HS-27A (cell line): ENCODE measurements at regions not wholly inside any gene's neighbourhood (a gene's known extent, or its start where the extent isn't known, plus 50 kb on each side); places are given as distances from the start of the nearest gene placed in this dataset.
A peak's percentile ranks its signal among the peaks of the same experiment; 100 is the strongest.

Experiments used
- DNase-seq: peaks from one replicate; pipeline ENCODE4 v3.0.0-alpha.2; 2012; ENCODE audit warnings: low read depth, missing footprints

- no peak for DNase-seq
These were observed 266.1 kb upstream of the TMTC4 start for GRCh38 chr13:100940658-100941057.

GRCh38 chr13:100933841-100934240, 259.2 kb upstream of the TMTC4 start:
- DNase-seq = no peak

- no peak for DNase-seq
These were observed 248.0 kb upstream of the TMTC4 start for GRCh38 chr13:100922599-100922998.

GRCh38 chr13:100921139-100921538, 246.5 kb upstream of the TMTC4 start:
- DNase-seq = no peak

GRCh38 chr13:100917011-100917410, 242.4 kb upstream of the TMTC4 start:
- DNase-seq = no peak

GRCh38 chr13:100913143-100913542, 238.5 kb upstream of the TMTC4 start:
- no peak for DNase-seq

- no peak for DNase-seq
These were observed 229.8 kb upstream of the TMTC4 start for GRCh38 chr13:100904293-100904976.

- DNase-seq = no peak
These were observed 225.2 kb upstream of the TMTC4 start for GRCh38 chr13:100899720-100900316.

GRCh38 chr13:100898431-100898830, 223.8 kb upstream of the TMTC4 start:
- DNase-seq = no peak

GRCh38 chr13:100895651-100896050, 221.1 kb upstream of the TMTC4 start:
- DNase-seq = no peak

- no peak for DNase-seq
These were observed 218.4 kb upstream of the TMTC4 start for GRCh38 chr13:100892981-100893380.

- DNase-seq = no peak
These were observed 216.1 kb upstream of the TMTC4 start for GRCh38 chr13:100890645-100891044.

GRCh38 chr13:100887729-100888151, 213.1 kb upstream of the TMTC4 start:
- peak; percentile 7 for DNase-seq

GRCh38 chr13:100883453-100883852, 208.9 kb upstream of the TMTC4 start:
- no peak for DNase-seq

GRCh38 chr13:100881291-100881864, 206.8 kb upstream of the TMTC4 start:
- no peak for DNase-seq

GRCh38 chr13:100880166-100880565, 205.6 kb upstream of the TMTC4 start:
- no peak for DNase-seq

- no peak for DNase-seq
These were observed 204.7 kb upstream of the TMTC4 start for GRCh38 chr13:100879255-100879654.

GRCh38 chr13:100876044-100876403, 201.4 kb upstream of the TMTC4 start:
- peak; percentile 1 for DNase-seq

- peak; percentile 62 for DNase-seq
These were observed 200.9 kb upstream of the TMTC4 start for GRCh38 chr13:100875392-100876043.

- DNase-seq = no peak
These were observed 198.2 kb upstream of the TMTC4 start for GRCh38 chr13:100872761-100873160.

GRCh38 chr13:100870898-100871297, 196.3 kb upstream of the TMTC4 start:
- DNase-seq = no peak

GRCh38 chr13:100860866-100861265, 186.3 kb upstream of the TMTC4 start:
- no peak for DNase-seq

- no peak for DNase-seq
These were observed 185.3 kb upstream of the TMTC4 start for GRCh38 chr13:100859861-100860260.
